ENCODE measurements at regions not wholly inside any gene's neighbourhood (a gene's known extent, or its start where the extent isn't known, plus 50 kb on each side); places are given as distances from the start of the nearest gene placed in this dataset.

GRCh38 chr1:105795741-105796140 is 1260.7 kb upstream of the PRMT6 start:
- H3K36me3 ChIP-seq (ENCODE audit: control insufficient read depth in 2 of 2, extremely low read depth in 1 of 2, insufficient read depth in 2 of 2, low read length in 2 of 2): no peaks in the 10 kb centered on the region
- no peak overlapping the region for H2AFZ ChIP-seq (ENCODE audit: low read depth, low read length)
- no peaks in the 10 kb centered on the region for H3K79me2 ChIP-seq (ENCODE audit: control insufficient read depth, insufficient read depth, low read length)
- ChIA-PET CTCF (interaction anchor here (1.5 kb wide), 1 partner anchor 12 kb away, joined by 3 read pairs; no protein-coding TSS in a partner anchor), POLR2A (no interaction called here)
- H3K9me1 ChIP-seq (replicated peaks; ENCODE audit: control insufficient read depth, extremely low read depth, insufficient read depth, low read length): no peaks in the 10 kb centered on the region
- dilution Hi-C loops (cut with MboI; ENCODE audit: extremely low pct_ligation_motif_present, low sequenced_read_pairs): no loop called here
- no peaks in the 10 kb centered on the region for H3K9me3 ChIP-seq (replicated peaks; ENCODE audit: control insufficient read depth, insufficient read depth, low read length)
- intact Hi-C loops (cut with micrococcal nuclease): loop anchor here (10.0 kb wide), 1 partner anchor 1011 kb away; no protein-coding TSS in a partner anchor
- H3K4me3 ChIP-seq (replicated peaks in 1 of 3; ENCODE audit: insufficient read depth in 1 of 3, low read depth in 1 of 3, low read length in 3 of 3): no peak overlapping the region
- no peak for TF ChIP-seq POLR2AphosphoS5 (IDR thresholded peaks at IDR 0.05; ENCODE audit: insufficient read depth, low read depth, low read length)
- TF ChIP-seq CTCF (IDR thresholded peaks at IDR 0.05; ENCODE audit: extremely low read depth in 1 of 2, insufficient read depth in 1 of 2, low read depth in 1 of 2, low read length in 2 of 2): no peak
- TF ChIP-seq MAX (IDR thresholded peaks at IDR 0.05; ENCODE audit: insufficient read depth, insufficient read length): no peak
- no peak for TF ChIP-seq FOS (IDR thresholded peaks at IDR 0.05; ENCODE audit: borderline replicate concordance, insufficient read depth, low read length)
- no peak for TF ChIP-seq POLR2A (IDR thresholded peaks at IDR 0.05; ENCODE audit: low read depth, low read length)
- TF ChIP-seq JUN (IDR thresholded peaks at IDR 0.05; ENCODE audit: borderline replicate concordance, insufficient read depth, insufficient read length, low read depth): no peak
- no peak for TF ChIP-seq GATA2 (IDR thresholded peaks at IDR 0.05; ENCODE audit: insufficient read depth, insufficient read length, low read depth, low read length)
- TF ChIP-seq EZH2 (IDR thresholded peaks at IDR 0.05; ENCODE audit: borderline replicate concordance, low read depth, low read length, severe bottlenecking): no peak
- TF ChIP-seq MYC (IDR thresholded peaks at IDR 0.05; ENCODE audit: low read depth, low read length): no peak
- no peak overlapping the region for H3K4me2 ChIP-seq (ENCODE audit: insufficient read depth, low read length)
- no peaks in the 10 kb centered on the region for H3K4me1 ChIP-seq (ENCODE audit: control insufficient read depth, extremely low read depth, insufficient read depth, low read length)
- H3K27me3 ChIP-seq (ENCODE audit: control insufficient read depth in 2 of 2, insufficient read depth in 2 of 2, low read length in 2 of 2): no peaks in the 10 kb centered on the region
- no peaks in the 10 kb centered on the region for H4K20me1 ChIP-seq (replicated peaks; ENCODE audit: control insufficient read depth, extremely low read depth, insufficient read depth, low read length)
- H3K9ac ChIP-seq (replicated peaks; ENCODE audit: extremely low read depth, insufficient read depth, low read length): no peak overlapping the region
- FAIRE-seq (no peak), DNase-seq (ENCODE audit: low read depth, low spot score) (no peak)
- no TSS peak for BruUV-seq (replicated peaks)
- no peak overlapping the region for H3K27ac ChIP-seq (ENCODE audit: insufficient read depth, low read depth, low read length)

All from endothelial cell of umbilical vein (primary cell).